H9 (cell line): ENCODE measurements at regions not wholly inside any gene's neighbourhood (a gene's known extent, or its start where the extent isn't known, plus 50 kb on each side); places are given as distances from the start of the nearest gene placed in this dataset.

Experiments used
- DNase-seq: peaks from one replicate; pipeline ENCODE4 v3.0.0-alpha.2; 2017
- H2AFZ ChIP-seq: one replicate; pipeline ENCODE4 v1.6.1; 2013; ENCODE audit warnings: mild to moderate bottlenecking, low read length, control low read depth, moderate library complexity
- H2AK5ac ChIP-seq: 2 replicates; pipeline ENCODE4 v1.6.1; 2013; ENCODE audit warnings: low read length, control low read depth, mixed read lengths; ENCODE audit not compliant: insufficient read length
- H2BK120ac ChIP-seq: one replicate; pipeline ENCODE4 v1.6.1; 2013; ENCODE audit warnings: low read depth, mild to moderate bottlenecking, low read length, control low read depth, inconsistent platforms; ENCODE audit not compliant: poor library complexity, severe bottlenecking
- H2BK12ac ChIP-seq: 2 replicates; pipeline ENCODE4 v1.6.1; 2013; ENCODE audit warnings: low read length, control low read depth, mixed read lengths, low read depth; ENCODE audit not compliant: insufficient read length
- H2BK15ac ChIP-seq: 2 replicates; pipeline ENCODE4 v1.6.1; 2013; ENCODE audit warnings: low read depth, low read length, control low read depth
- H2BK20ac ChIP-seq: one replicate; pipeline ENCODE4 v1.6.1; 2013; ENCODE audit warnings: low read depth, mild to moderate bottlenecking, low read length, control low read depth, inconsistent platforms; ENCODE audit not compliant: poor library complexity, severe bottlenecking
- H2BK5ac ChIP-seq: 2 replicates; pipeline ENCODE4 v1.6.1; 2013; ENCODE audit warnings: low read length, control low read depth, mixed read lengths; ENCODE audit not compliant: insufficient read length
- H3K14ac ChIP-seq: 2 replicates; pipeline ENCODE4 v1.6.1; 2013; ENCODE audit warnings: low read length, control low read depth; ENCODE audit not compliant: insufficient read depth
- H3K18ac ChIP-seq: 2 replicates; pipeline ENCODE4 v1.6.1; 2013; ENCODE audit warnings: low read depth, mild to moderate bottlenecking, mixed read lengths, low read length, control low read depth; ENCODE audit not compliant: insufficient read length
- H3K23ac ChIP-seq: 2 replicates; pipeline ENCODE4 v1.6.1; 2013; ENCODE audit warnings: low read length, control low read depth, mixed read lengths, low read depth; ENCODE audit not compliant: insufficient read length
- H3K23me2 ChIP-seq: 2 replicates; pipeline ENCODE4 v1.6.1; 2013; ENCODE audit warnings: low read depth, mild to moderate bottlenecking, mixed read lengths, low read length, control low read depth; ENCODE audit not compliant: insufficient read length, poor library complexity, severe bottlenecking
- H3K27ac ChIP-seq: 2 replicates; pipeline ENCODE4 v1.5.1; 2013; ENCODE audit warnings: low read length, control low read depth, mixed read lengths, low read depth; ENCODE audit not compliant: insufficient read length
- H3K27me3 ChIP-seq: 2 replicates; pipeline ENCODE4 v1.6.1; 2013; ENCODE audit warnings: low read length, control low read depth, inconsistent platforms; ENCODE audit not compliant: insufficient read depth
- H3K4ac ChIP-seq: 2 replicates; pipeline ENCODE4 v1.6.1; 2013; ENCODE audit warnings: low read depth, mild to moderate bottlenecking, control low read depth, inconsistent platforms, low read length, moderate library complexity
- H3K4me1 ChIP-seq: 2 replicates; pipeline ENCODE4 v1.6.1; 2013; ENCODE audit warnings: low read length, control low read depth, inconsistent platforms; ENCODE audit not compliant: insufficient read depth
- H3K4me2 ChIP-seq: 2 replicates; pipeline ENCODE4 v1.6.1; 2013; ENCODE audit warnings: low read length, control low read depth, mixed read lengths; ENCODE audit not compliant: insufficient read length, insufficient read depth
- H3K56ac ChIP-seq: 2 replicates; pipeline ENCODE4 v1.6.1; 2013; ENCODE audit warnings: low read depth, mild to moderate bottlenecking, mixed read lengths, low read length, control low read depth; ENCODE audit not compliant: insufficient read length
- H3K79me1 ChIP-seq: 2 replicates; pipeline ENCODE4 v1.6.1; 2013; ENCODE audit warnings: low read depth, mild to moderate bottlenecking, moderate library complexity, low read length, control low read depth, inconsistent platforms; ENCODE audit not compliant: insufficient read depth, poor library complexity, severe bottlenecking
- H3K79me2 ChIP-seq: 2 replicates; pipeline ENCODE4 v1.6.1; 2013; ENCODE audit warnings: low read length, control low read depth, inconsistent platforms; ENCODE audit not compliant: insufficient read depth
- H3K9ac ChIP-seq: 2 replicates; pipeline ENCODE4 v1.6.1; 2013; ENCODE audit warnings: low read length, control low read depth, mixed read lengths; ENCODE audit not compliant: insufficient read length; ENCODE audit errors: extremely low read depth
- H3K9me3 ChIP-seq: one replicate; pipeline ENCODE4 v1.6.1; 2013; ENCODE audit warnings: low read depth, low read length, inconsistent platforms; ENCODE audit not compliant: control insufficient read depth
- H3T11ph ChIP-seq: one replicate; pipeline ENCODE4 v1.6.1; 2013; ENCODE audit warnings: mild to moderate bottlenecking, low read length, control low read depth, inconsistent platforms
- H4K20me1 ChIP-seq: one replicate; pipeline ENCODE4 v1.6.1; 2013; ENCODE audit not compliant: control insufficient read depth, insufficient read length, insufficient read depth
- H4K5ac ChIP-seq: 2 replicates; pipeline ENCODE4 v1.6.1; 2013; ENCODE audit warnings: low read depth, mild to moderate bottlenecking, mixed read lengths, low read length, control low read depth; ENCODE audit not compliant: insufficient read length
- H4K8ac ChIP-seq: replicated peaks from 2 replicates; pipeline ENCODE4 v1.6.1; 2013; ENCODE audit warnings: low read length, control low read depth, mixed read lengths, low read depth; ENCODE audit not compliant: insufficient read length
- H4K91ac ChIP-seq: 2 replicates; pipeline ENCODE4 v1.6.1; 2013; ENCODE audit warnings: low read depth, mild to moderate bottlenecking, moderate library complexity, mixed read lengths, low read length, control low read depth; ENCODE audit not compliant: insufficient read length
- H3K27ac Mint-ChIP-seq, 3 experiments: 2 replicates in 2 of 3; 3 replicates in 1 of 3; pipeline ENCODE4 v1.8.0; 2020 to 2021; ENCODE audit warnings: mixed read lengths in 3 of 3, mild to moderate bottlenecking in 1 of 3, moderate library complexity in 1 of 3
- H3K27me3 Mint-ChIP-seq: 2 replicates; pipeline ENCODE4 v1.8.0; 2021; ENCODE audit warnings: low read depth, mild to moderate bottlenecking, moderate library complexity, mixed read lengths
- H3K36me3 Mint-ChIP-seq, 3 experiments: 2 replicates in 2 of 3; 3 replicates in 1 of 3; pipeline ENCODE4 v1.8.0; 2020 to 2021; ENCODE audit warnings: low read depth in 3 of 3, mixed read lengths in 3 of 3; ENCODE audit not compliant: insufficient read depth in 1 of 3
- H3K4me1 Mint-ChIP-seq, 2 experiments: 2 replicates each; pipeline ENCODE4 v1.8.0; 2020; ENCODE audit warnings: mixed read lengths in 2 of 2
- H3K4me3 Mint-ChIP-seq, 2 experiments: 2 replicates in 1 of 2; 3 replicates in 1 of 2; pipeline ENCODE4 v1.8.0; 2020 to 2021; ENCODE audit warnings: mild to moderate bottlenecking in 2 of 2, mixed read lengths in 2 of 2, moderate library complexity in 1 of 2
- H3K9me3 Mint-ChIP-seq, 2 experiments: 2 replicates in 1 of 2; 3 replicates in 1 of 2; pipeline ENCODE4 v1.8.0; 2020; ENCODE audit warnings: mild to moderate bottlenecking in 2 of 2, mixed read lengths in 2 of 2, moderate library complexity in 1 of 2
- CTCF ChIP-seq: fragments of 200-600 bp; sonication (generic); conservative IDR thresholded peaks from 3 replicates; pipeline ENCODE4 v1.8.0; 2021; ENCODE audit warnings: antibody characterized with exemption, mild to moderate bottlenecking

GRCh38 chr4:66186095-66186494, 515.8 kb upstream of the EPHA5 start:
- Mint-ChIP-seq H3K27me3 (no peaks in the 10 kb centered on the region), H3K36me3 (no peaks in the 10 kb centered on the region), H3K4me1 (no peaks in the 10 kb centered on the region), H3K9me3 (peaks cover 0 to 4% of the 10 kb centered on the region in 2 experiments; a peak in 1 of 5 replicates), H3K27ac (no peak overlapping the region), H3K4me3 (no peak overlapping the region)
- no peaks in the 10 kb centered on the region for H3K9me3 ChIP-seq
- no peak overlapping the region for H2BK5ac ChIP-seq
- DNase-seq: no peak
- no peak overlapping the region for H2AFZ ChIP-seq
- H2AK5ac ChIP-seq: no peak overlapping the region
- no peak overlapping the region for H4K5ac ChIP-seq
- H2BK15ac ChIP-seq: no peak overlapping the region
- no peaks in the 10 kb centered on the region for H4K20me1 ChIP-seq
- H3K9ac ChIP-seq: no peak overlapping the region
- H2BK120ac ChIP-seq: no peak overlapping the region
- no peaks in the 10 kb centered on the region for H3K27me3 ChIP-seq
- H2BK12ac ChIP-seq: no peak overlapping the region
- H3K27ac ChIP-seq: no peak overlapping the region
- no peak overlapping the region for H3K56ac ChIP-seq
- no peak overlapping the region for H4K8ac ChIP-seq
- H2BK20ac ChIP-seq: no peak overlapping the region
- no peak overlapping the region for H3K18ac ChIP-seq
- no peak overlapping the region for H3K23ac ChIP-seq
- H3K4ac ChIP-seq: no peak overlapping the region
- H3K4me1 ChIP-seq: no peaks in the 10 kb centered on the region
- no peak overlapping the region for H3K4me2 ChIP-seq
- no peak overlapping the region for H3T11ph ChIP-seq
- no peaks in the 10 kb centered on the region for H3K79me2 ChIP-seq
- H4K91ac ChIP-seq: no peak overlapping the region
- no peak for TF ChIP-seq CTCF
- no peaks in the 10 kb centered on the region for H3K79me1 ChIP-seq
- no peaks in the 10 kb centered on the region for H3K23me2 ChIP-seq
- H3K14ac ChIP-seq: no peak overlapping the region
